Mesothelial cell of epicardium (in vitro differentiated cells): ENCODE measurements at regions not wholly inside any gene's neighbourhood (a gene's known extent, or its start where the extent isn't known, plus 50 kb on each side); places are given as distances from the start of the nearest gene placed in this dataset.
"Not testable (repeated sequence)": the region's sequence is repeated elsewhere in the genome, so short reads cannot be mapped to it uniquely, and the experiment has no call there.

Experiments used
- DNase-seq, 2 experiments: peaks; one replicate each; pipeline ENCODE4 v3.0.0; 2021; ENCODE audit warnings: low spot score in 2 of 2; ENCODE audit not compliant: unreplicated experiment in 2 of 2
- H3K27ac Mint-ChIP-seq: 2 replicates; pipeline ENCODE4 v1.8.0; 2021; ENCODE audit warnings: mixed read lengths
- H3K27me3 Mint-ChIP-seq: 2 replicates; pipeline ENCODE4 v1.8.0; 2021; ENCODE audit warnings: low read depth, mixed read lengths
- H3K36me3 Mint-ChIP-seq: 2 replicates; pipeline ENCODE4 v1.8.0; 2021; ENCODE audit warnings: mixed read lengths
- H3K4me1 Mint-ChIP-seq: 2 replicates; pipeline ENCODE4 v1.8.0; 2021; ENCODE audit warnings: mixed read lengths
- H3K4me3 Mint-ChIP-seq: 2 replicates; pipeline ENCODE4 v1.8.0; 2021; ENCODE audit warnings: mild to moderate bottlenecking, moderate library complexity, mixed read lengths
- H3K9me3 Mint-ChIP-seq: 2 replicates; pipeline ENCODE4 v1.8.0; 2021; ENCODE audit warnings: mixed read lengths
- CTCF ChIP-seq: fragments of 200-600 bp; sonication (generic); IDR thresholded peaks from one replicate; pipeline ENCODE4 v1.5.0; 2021; ENCODE audit warnings: antibody characterized with exemption; ENCODE audit not compliant: unreplicated experiment

GRCh38 chr2:16026816-16027501 is 86.6 kb downstream of the MYCN start:
- Mint-ChIP-seq H3K9me3 (no peaks in the 10 kb centered on the region), H3K4me1 (peaks cover 6% of the 10 kb centered on the region), H3K4me3 (no peak overlapping the region), H3K36me3 (no peaks in the 10 kb centered on the region), H3K27me3 (no peaks in the 10 kb centered on the region), H3K27ac (no peak overlapping the region)
- no peak for DNase-seq
- no peak for TF ChIP-seq CTCF

GRCh38 chr2:16025876-16026640 is 85.7 kb downstream of the MYCN start:
- Mint-ChIP-seq H3K4me3 (no peak overlapping the region), H3K27ac (no peak overlapping the region), H3K36me3 (no peaks in the 10 kb centered on the region), H3K9me3 (no peaks in the 10 kb centered on the region), H3K4me1 (peaks cover under 1% of the 10 kb centered on the region), H3K27me3 (no peaks in the 10 kb centered on the region)
- TF ChIP-seq CTCF = no peak
- no peak for DNase-seq

GRCh38 chr2:16025211-16025875 is 85.0 kb downstream of the MYCN start:
- no peak for DNase-seq

GRCh38 chr2:16024628-16025027 is 84.3 kb downstream of the MYCN start:
- not testable (repeated sequence) for H3K36me3 Mint-ChIP-seq, H3K9me3 Mint-ChIP-seq, DNase-seq, H3K27me3 Mint-ChIP-seq, H3K4me3 Mint-ChIP-seq, H3K4me1 Mint-ChIP-seq, H3K27ac Mint-ChIP-seq

More at GRCh38 chr2:16025211-16025875, 85.0 kb downstream of the MYCN start:
- H3K27me3 Mint-ChIP-seq = no peaks in the 10 kb centered on the region
- H3K9me3 Mint-ChIP-seq = no peaks in the 10 kb centered on the region
- H3K4me3 Mint-ChIP-seq = no peak overlapping the region
- H3K4me1 Mint-ChIP-seq = no peaks in the 10 kb centered on the region
- TF ChIP-seq CTCF = no peak
- H3K36me3 Mint-ChIP-seq = no peaks in the 10 kb centered on the region
- no peak overlapping the region for H3K27ac Mint-ChIP-seq

- TF ChIP-seq CTCF = no peak
- H3K4me3 Mint-ChIP-seq = no peak overlapping the region
- H3K27ac Mint-ChIP-seq = no peak overlapping the region
- no peaks in the 10 kb centered on the region for H3K9me3 Mint-ChIP-seq
- H3K36me3 Mint-ChIP-seq = no peaks in the 10 kb centered on the region
- no peaks in the 10 kb centered on the region for H3K4me1 Mint-ChIP-seq
- no peak for DNase-seq
- H3K27me3 Mint-ChIP-seq = no peaks in the 10 kb centered on the region
Measured at GRCh38 chr2:16023506-16024360, 83.4 kb downstream of the MYCN start.
